GM20000 (cell line): ENCODE measurements at regions not wholly inside any gene's neighbourhood (a gene's known extent, or its start where the extent isn't known, plus 50 kb on each side); places are given as distances from the start of the nearest gene placed in this dataset.

ENCODE experiments used
- DNase-seq: peaks from one replicate; pipeline ENCODE4 v3.0.0; 2012; ENCODE audit warnings: low spot score
- TF ChIP-seq, protein P1 (sequence below): IDR thresholded peaks from 2 replicates; pipeline ENCODE4 v1.5.1; 2012; ENCODE audit warnings: mild to moderate bottlenecking, control low read depth; ENCODE audit errors: extremely low read depth, missing control alignments

GRCh38 chr3:111338059-111338698 lies 203.8 kb upstream of the CD96 start:
- peak; percentile 12 for DNase-seq
- TF ChIP-seq, protein P1, sequence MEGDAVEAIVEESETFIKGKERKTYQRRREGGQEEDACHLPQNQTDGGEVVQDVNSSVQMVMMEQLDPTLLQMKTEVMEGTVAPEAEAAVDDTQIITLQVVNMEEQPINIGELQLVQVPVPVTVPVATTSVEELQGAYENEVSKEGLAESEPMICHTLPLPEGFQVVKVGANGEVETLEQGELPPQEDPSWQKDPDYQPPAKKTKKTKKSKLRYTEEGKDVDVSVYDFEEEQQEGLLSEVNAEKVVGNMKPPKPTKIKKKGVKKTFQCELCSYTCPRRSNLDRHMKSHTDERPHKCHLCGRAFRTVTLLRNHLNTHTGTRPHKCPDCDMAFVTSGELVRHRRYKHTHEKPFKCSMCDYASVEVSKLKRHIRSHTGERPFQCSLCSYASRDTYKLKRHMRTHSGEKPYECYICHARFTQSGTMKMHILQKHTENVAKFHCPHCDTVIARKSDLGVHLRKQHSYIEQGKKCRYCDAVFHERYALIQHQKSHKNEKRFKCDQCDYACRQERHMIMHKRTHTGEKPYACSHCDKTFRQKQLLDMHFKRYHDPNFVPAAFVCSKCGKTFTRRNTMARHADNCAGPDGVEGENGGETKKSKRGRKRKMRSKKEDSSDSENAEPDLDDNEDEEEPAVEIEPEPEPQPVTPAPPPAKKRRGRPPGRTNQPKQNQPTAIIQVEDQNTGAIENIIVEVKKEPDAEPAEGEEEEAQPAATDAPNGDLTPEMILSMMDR = peak; percentile 14

- TF ChIP-seq, protein P1 = no peak
These were observed 203.0 kb upstream of the CD96 start for GRCh38 chr3:111339017-111339416.

GRCh38 chr3:111351334-111351733 lies 190.7 kb upstream of the CD96 start:
- no peak for DNase-seq
- TF ChIP-seq, protein P1 = no peak

More at GRCh38 chr3:111339017-111339416, 203.0 kb upstream of the CD96 start:
- DNase-seq = no peak

DNA sequence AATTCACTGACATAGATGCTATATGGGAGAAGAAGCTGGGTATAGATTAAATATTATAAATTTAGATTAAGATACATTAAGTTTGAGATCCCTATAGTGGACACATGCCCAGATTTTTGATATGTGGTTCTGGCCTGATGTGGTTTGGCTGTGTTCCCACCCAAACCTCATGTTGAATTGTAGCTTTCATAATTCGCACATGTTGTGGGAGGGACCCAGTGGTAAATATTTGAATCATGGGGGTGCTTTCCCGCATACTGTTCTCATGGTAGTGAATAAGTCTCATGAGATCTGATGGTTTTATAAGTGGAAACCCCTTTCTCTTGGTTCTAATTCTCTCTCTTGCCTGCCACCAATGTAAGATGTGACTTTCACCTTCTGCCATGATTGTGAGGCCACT lies 189.4 kb upstream of the CD96 start:
- DNase-seq = no peak
- TF ChIP-seq, protein P1 = no peak

GRCh38 chr3:111359261-111360030 lies 182.6 kb upstream of the CD96 start:
- TF ChIP-seq, protein P1 = no peak
- no peak for DNase-seq

DNA sequence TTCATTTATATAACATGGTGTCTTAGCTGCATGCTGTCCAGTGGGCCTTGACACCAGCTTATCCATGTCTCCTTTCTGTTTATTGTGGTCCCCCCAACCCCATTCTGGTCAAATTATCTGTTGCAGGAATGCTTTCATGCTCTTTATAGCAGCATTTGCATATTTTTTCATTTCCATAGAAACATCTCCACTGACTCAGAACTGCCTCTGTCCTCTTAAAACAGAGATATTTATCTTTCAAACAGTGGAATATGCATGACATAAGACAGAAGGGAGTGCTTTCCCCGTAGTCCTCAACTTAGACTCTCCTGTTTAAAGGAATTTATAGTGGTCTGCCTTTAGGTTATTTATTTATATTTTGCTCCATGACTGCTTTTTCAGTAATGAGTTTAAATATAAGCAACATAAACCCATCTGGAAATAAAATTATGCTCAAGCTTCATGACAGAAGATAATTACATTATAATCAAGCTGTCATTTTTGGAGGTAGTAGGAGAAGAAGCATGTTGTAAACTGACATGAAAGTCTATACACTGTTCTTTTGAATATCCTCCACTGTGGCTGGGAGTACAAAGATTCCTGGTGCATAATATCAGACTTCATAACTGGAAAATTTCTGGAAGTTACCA lies 179.5 kb upstream of the CD96 start:
- TF ChIP-seq, protein P1 = no peak
- DNase-seq = no peak

- TF ChIP-seq, protein P1 = no peak
- DNase-seq = no peak
These were observed 175.5 kb upstream of the CD96 start for GRCh38 chr3:111366515-111366914.
